GM12878 (cell line): ENCODE measurements at regions not wholly inside any gene's neighbourhood (a gene's known extent, or its start where the extent isn't known, plus 50 kb on each side); places are given as distances from the start of the nearest gene placed in this dataset.

ENCODE experiments used
- ATAC-seq: fragments of 200-7000 bp; cut with Tn5 transposase; 3 replicates; pipeline ENCODE4 v1.9.1; 2020; ENCODE audit warnings: mild to moderate bottlenecking, moderate library complexity
- BruUV-seq: library from RNA; stranded (reverse); fragments of 400-500 nt; replicated peaks from 2 replicates; lab custom pipeline; 2021; lab: Mats Ljungman, UMichigan
- CTCF ChIA-PET: fragments of 300-600 bp; sonication (Branson Sonifier 250); formaldehyde crosslinking; extraction: SDS; loops from one replicate; lab custom pipeline; 2021; ENCODE audit warnings: inconsistent platforms; lab: Yijun Ruan, JAX
- POLR2A ChIA-PET: fragments of 350-600 bp; formaldehyde crosslinking; extraction: SDS; loops from one replicate; lab custom pipeline; 2021; ENCODE audit warnings: inconsistent platforms; lab: Charles Lee
- RAD21 ChIA-PET: fragments of 300-600 bp; sonication (Branson Sonifier 250); formaldehyde crosslinking; loops from one replicate; lab custom pipeline; 2023; ENCODE audit warnings: antibody characterized with exemption; ENCODE audit not compliant: unreplicated experiment; lab: Charles Lee
- SMC1A ChIA-PET: fragments of 300-600 bp; sonication (Branson Sonifier 250); formaldehyde crosslinking; loops from one replicate; lab custom pipeline; 2023; ENCODE audit not compliant: unreplicated experiment, uncharacterized antibody; lab: Charles Lee
- DNase-seq: peaks from one replicate; pipeline ENCODE4 v3.0.0-alpha.2; 2011; ENCODE audit warnings: low read depth, low spot score
- FAIRE-seq: peaks from 3 replicates; lab custom pipeline; 2011; peaks lifted over from hg19 to GRCh38; lab: Jason Lieb, UNC
- H2AFZ ChIP-seq: 2 replicates; pipeline ENCODE4 v1.6.0; 2011; ENCODE audit warnings: low read depth, low read length, control low read depth; ENCODE audit not compliant: control insufficient read depth
- H3K27ac ChIP-seq: 2 replicates; pipeline ENCODE4 v1.5.1; 2011; ENCODE audit warnings: control low read depth; ENCODE audit not compliant: control insufficient read depth, insufficient read depth
- H3K27me3 ChIP-seq, 2 experiments: replicated peaks in 1 of 2; 2 replicates each; pipeline versions ENCODE4 v1.6.0 to v1.6.1; 2011; ENCODE audit warnings: low read length in 1 of 2; ENCODE audit not compliant: control insufficient read depth in 2 of 2, insufficient read depth in 2 of 2
- H3K36me3 ChIP-seq, 2 experiments: 2 replicates each; pipeline ENCODE4 v1.5.1; 2011; ENCODE audit warnings: low read length in 1 of 2; ENCODE audit not compliant: control insufficient read depth in 2 of 2, insufficient read depth in 2 of 2
- H3K4me1 ChIP-seq: 2 replicates; pipeline ENCODE4 v1.6.1; 2011; ENCODE audit warnings: mild to moderate bottlenecking, low read length, moderate library complexity, mixed read lengths; ENCODE audit not compliant: control insufficient read depth, insufficient read depth
- H3K4me2 ChIP-seq: 2 replicates; pipeline ENCODE4 v1.6.0; 2011; ENCODE audit warnings: control low read depth; ENCODE audit not compliant: control insufficient read depth, insufficient read depth
- H3K4me3 ChIP-seq: fragments of 200-600 bp; sonication (generic); 2 replicates; pipeline ENCODE4 v1.5.1; 2016
- H3K79me2 ChIP-seq: 2 replicates; pipeline ENCODE4 v1.6.0; 2011; ENCODE audit warnings: low read length; ENCODE audit not compliant: control insufficient read depth, insufficient read depth
- H3K9ac ChIP-seq: 2 replicates; pipeline ENCODE4 v1.8.0; 2011; ENCODE audit warnings: low read length, control low read depth, mixed read lengths; ENCODE audit not compliant: control insufficient read depth, insufficient read depth
- H3K9me3 ChIP-seq: replicated peaks from 3 replicates; pipeline ENCODE4 v1.5.1; 2011; ENCODE audit warnings: mild to moderate bottlenecking, low read length; ENCODE audit not compliant: control insufficient read depth, insufficient read depth
- H4K20me1 ChIP-seq: 2 replicates; pipeline ENCODE4 v1.6.0; 2011; ENCODE audit not compliant: control insufficient read depth, insufficient read depth
- BMI1 ChIP-seq: fragments of 450-650 bp; IDR thresholded peaks from 2 replicates; pipeline ENCODE4 v1.6.1; 2016; ENCODE audit warnings: mild to moderate bottlenecking, moderate library complexity, borderline replicate concordance
- FOXM1 ChIP-seq: IDR thresholded peaks from 2 replicates; pipeline ENCODE4 v1.6.1; 2012; ENCODE audit warnings: low read depth, mild to moderate bottlenecking, inconsistent platforms, low read length, moderate library complexity
- HDGF ChIP-seq: fragments of 450-650 bp; IDR thresholded peaks from 2 replicates; pipeline ENCODE4 v1.6.1; 2016; ENCODE audit warnings: antibody characterized with exemption
- NBN ChIP-seq: fragments of 450-650 bp; IDR thresholded peaks from 2 replicates; pipeline ENCODE4 v1.6.1; 2016
- POLR2A ChIP-seq: IDR thresholded peaks from 2 replicates; pipeline ENCODE4 v1.6.1; 2011; ENCODE audit warnings: low read depth, mild to moderate bottlenecking, low read length
- SMAD5 ChIP-seq: IDR thresholded peaks from 2 replicates; pipeline ENCODE4 v1.6.1; 2016; ENCODE audit warnings: antibody characterized with exemption, low read depth
- WGBS: methylation state at CpG from one replicate; pipeline ENCODE4 v1.1.6; 2016; ENCODE audit warnings: low lambda C conversion rate; ENCODE audit not compliant: insufficient replicate concordance, insufficient coverage; ENCODE audit errors: missing lambda C conversion rate; 5-methylcytosine and 5-hydroxymethylcytosine counted together
- in situ Hi-C: fragments of 300-500 bp; cut with MboI; formaldehyde crosslinking; loops from 9 replicates; pipeline ENCODE4 v1.14.3; 2018; ENCODE audit warnings: mixed read lengths
- intact Hi-C: fragments of 100-400 bp; cut with micrococcal nuclease; formaldehyde crosslinking; loops from one replicate; pipeline ENCODE4 v1.14.2; 2022; ENCODE audit not compliant: unreplicated experiment
- TF ChIP-seq, protein P1 (sequence below): fragments of 150-350 bp; IDR thresholded peaks from 2 replicates; pipeline ENCODE4 v1.6.1; 2014; ENCODE audit warnings: mild to moderate bottlenecking, low read depth, low read length

DNA sequence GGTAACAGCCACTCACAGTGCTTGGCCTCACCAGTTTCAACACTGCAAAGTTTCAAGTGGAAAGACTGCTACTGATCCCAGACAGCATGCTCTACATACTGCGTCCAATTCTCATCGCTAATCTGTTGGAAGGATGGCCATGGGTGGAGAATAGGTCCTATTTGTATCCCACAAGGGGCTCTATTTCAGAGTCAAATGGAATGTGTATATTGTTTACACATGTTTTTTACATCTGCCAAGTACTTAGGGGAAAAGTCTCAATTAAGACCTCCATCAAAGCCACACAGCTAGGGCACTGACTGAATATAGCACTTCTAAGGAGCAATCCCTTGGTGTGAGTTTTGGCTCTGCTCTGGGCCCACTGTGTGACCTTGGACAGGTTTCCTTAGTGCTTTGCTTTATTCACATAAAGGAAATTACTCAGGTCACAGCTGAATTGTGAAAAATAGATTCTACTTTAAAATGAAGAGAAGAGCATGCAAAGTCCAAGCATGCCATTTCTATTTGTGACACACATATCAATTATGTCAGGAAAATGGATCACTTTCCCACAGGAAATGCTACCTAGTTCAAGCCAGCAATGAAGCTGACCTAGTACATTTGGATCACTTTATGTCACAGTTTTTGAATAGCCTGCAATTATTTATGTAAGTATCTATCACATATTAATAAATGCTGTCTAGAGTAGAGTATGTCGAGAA, 112.9 kb upstream of the STK17B start:
- CTCF ChIA-PET = interaction anchor here (1.2 to 3.1 kb wide), 3 partner anchors 155 to 206 kb away, joined by 5 to 18 read pairs (median 6); no protein-coding TSS in a partner anchor

More for the DNA sequence above, 112.9 kb upstream of the STK17B start:
- RAD21 ChIA-PET = no interaction called here
- Histone ChIP-seq H3K27ac (no peak overlapping the region), H4K20me1 (no peaks in the 10 kb centered on the region), H3K4me3 (no peak overlapping the region), H3K9me3 (no peaks in the 10 kb centered on the region; the same call in 1 of the 3 replicates), H3K36me3 (peaks cover 0 to 13% of the 10 kb centered on the region in 2 experiments; a peak in 2 of 4 replicates), H2AFZ (no peak overlapping the region), H3K27me3 (no peaks in the 10 kb centered on the region), H3K9ac (no peak overlapping the region), H3K4me1 (peaks cover 21% of the 10 kb centered on the region; the same call in 1 of the 2 replicates), H3K79me2 (no peaks in the 10 kb centered on the region), H3K4me2 (no peak overlapping the region)
- ATAC-seq = no peak
- no peak for FAIRE-seq
- 68% methylated on average over 3 of the region's 3 CpGs for WGBS
- BruUV-seq = no TSS peak
- TF ChIP-seq FOXM1 (no peak), BMI1 (no peak), SMAD5 (no peak), NBN (no peak), HDGF (no peak), POLR2A (no peak)
- TF ChIP-seq, protein P1, sequence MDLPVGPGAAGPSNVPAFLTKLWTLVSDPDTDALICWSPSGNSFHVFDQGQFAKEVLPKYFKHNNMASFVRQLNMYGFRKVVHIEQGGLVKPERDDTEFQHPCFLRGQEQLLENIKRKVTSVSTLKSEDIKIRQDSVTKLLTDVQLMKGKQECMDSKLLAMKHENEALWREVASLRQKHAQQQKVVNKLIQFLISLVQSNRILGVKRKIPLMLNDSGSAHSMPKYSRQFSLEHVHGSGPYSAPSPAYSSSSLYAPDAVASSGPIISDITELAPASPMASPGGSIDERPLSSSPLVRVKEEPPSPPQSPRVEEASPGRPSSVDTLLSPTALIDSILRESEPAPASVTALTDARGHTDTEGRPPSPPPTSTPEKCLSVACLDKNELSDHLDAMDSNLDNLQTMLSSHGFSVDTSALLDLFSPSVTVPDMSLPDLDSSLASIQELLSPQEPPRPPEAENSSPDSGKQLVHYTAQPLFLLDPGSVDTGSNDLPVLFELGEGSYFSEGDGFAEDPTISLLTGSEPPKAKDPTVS = no peak
- no peak for DNase-seq
- POLR2A ChIA-PET = interaction anchor here (1.2 kb wide), 1 partner anchor 102 kb away, joined by 3 read pairs; no protein-coding TSS in a partner anchor
- intact Hi-C loops = no loop called here
- in situ Hi-C loops = loop anchor here (5.0 kb wide), 1 partner anchor 202 kb away; no protein-coding TSS in a partner anchor
- SMC1A ChIA-PET = interaction anchor here (1.1 to 4.2 kb wide), 3 partner anchors 152 to 206 kb away, joined by 3 to 25 read pairs (median 22); no protein-coding TSS in a partner anchor
